ENCODE measurements at regions not wholly inside any gene's neighbourhood (a gene's known extent, or its start where the extent isn't known, plus 50 kb on each side); places are given as distances from the start of the nearest gene placed in this dataset.
"Not testable (repeated sequence)": the region's sequence is repeated elsewhere in the genome, so short reads cannot be mapped to it uniquely, and the experiment has no call there.

DNA sequence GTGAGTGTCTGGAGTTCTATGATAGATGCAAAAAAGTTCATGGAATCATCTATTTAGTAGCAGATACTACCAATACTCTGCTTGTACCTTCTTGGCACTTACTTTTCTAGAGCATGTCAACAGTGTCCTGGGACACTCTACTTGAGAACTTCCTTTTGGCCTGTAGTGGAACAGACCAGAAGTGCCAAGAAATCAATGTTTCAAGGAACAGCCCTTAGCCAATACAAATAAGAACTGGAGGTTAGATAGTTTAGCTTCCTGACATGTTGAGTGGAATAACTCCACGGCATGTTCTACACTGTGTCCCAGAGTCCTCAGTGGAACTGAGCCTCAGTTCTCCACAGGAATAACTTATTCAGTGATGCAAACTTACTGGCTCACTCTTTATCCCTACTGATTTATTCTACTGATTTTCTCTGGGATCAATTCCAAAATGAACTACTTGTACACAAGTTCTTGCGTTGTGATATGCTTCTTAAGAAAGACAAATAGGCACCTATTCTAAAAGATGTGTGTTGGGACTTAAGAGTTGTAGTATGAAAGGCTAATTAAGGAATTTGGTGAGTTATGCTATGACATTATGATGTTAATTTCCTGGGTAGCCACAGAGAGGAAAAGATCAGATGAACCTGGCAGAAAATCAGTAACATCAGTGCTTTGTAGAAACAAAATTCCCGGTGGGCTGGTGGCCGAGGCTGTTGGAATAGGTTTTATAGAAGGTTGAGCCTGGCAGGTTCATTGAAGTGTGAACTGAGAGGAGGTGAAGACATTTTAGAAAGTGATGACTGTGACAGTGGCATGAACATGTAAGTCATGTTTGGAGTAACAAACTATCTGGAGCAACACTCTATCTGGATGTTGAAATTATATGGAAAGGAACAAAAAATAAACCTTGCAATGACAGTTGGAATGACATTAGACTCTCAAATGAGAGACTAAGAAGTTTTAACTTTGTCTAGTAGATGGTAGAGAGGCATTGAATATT, 101.8 kb upstream of the RBMS3 start:
- no peak overlapping the region for H3K27ac ChIP-seq
- TF ChIP-seq, protein P1, sequence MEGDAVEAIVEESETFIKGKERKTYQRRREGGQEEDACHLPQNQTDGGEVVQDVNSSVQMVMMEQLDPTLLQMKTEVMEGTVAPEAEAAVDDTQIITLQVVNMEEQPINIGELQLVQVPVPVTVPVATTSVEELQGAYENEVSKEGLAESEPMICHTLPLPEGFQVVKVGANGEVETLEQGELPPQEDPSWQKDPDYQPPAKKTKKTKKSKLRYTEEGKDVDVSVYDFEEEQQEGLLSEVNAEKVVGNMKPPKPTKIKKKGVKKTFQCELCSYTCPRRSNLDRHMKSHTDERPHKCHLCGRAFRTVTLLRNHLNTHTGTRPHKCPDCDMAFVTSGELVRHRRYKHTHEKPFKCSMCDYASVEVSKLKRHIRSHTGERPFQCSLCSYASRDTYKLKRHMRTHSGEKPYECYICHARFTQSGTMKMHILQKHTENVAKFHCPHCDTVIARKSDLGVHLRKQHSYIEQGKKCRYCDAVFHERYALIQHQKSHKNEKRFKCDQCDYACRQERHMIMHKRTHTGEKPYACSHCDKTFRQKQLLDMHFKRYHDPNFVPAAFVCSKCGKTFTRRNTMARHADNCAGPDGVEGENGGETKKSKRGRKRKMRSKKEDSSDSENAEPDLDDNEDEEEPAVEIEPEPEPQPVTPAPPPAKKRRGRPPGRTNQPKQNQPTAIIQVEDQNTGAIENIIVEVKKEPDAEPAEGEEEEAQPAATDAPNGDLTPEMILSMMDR (conservative IDR thresholded peaks at IDR 0.05) = no peak
- no peak for TF ChIP-seq ZFX (IDR thresholded peaks at IDR 0.05)

DNA sequence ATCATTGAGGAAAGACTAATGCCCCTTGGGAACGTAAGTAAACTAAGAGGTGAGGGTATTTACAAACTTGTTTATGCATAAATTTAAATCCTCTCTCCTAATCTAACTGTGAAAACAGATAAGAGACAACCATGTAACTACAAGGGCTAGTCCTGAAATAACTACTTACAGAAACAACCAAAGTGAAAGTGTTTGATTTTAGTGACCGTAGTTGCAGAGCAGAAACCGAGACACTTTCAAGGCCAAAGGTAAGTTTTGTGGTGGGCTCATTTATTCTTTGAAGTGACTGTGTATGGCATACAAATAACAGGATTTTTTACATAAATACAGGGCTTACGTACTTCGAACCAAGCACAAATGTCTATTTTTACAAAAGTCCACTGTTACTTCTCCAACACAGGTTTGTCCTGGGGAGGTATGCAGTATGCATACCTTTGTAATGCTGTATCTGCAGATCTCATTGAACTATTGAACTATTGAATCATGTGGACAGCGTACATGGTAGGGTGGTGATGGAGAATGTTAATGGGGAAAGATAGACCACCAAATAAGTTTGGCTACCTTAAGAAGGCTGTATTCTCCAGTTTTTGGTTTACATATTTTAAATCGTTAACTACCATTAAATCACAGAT, 99.6 kb upstream of the RBMS3 start:
- TF ChIP-seq, protein P1 (conservative IDR thresholded peaks at IDR 0.05) = no peak
- no peak for TF ChIP-seq ZFX (IDR thresholded peaks at IDR 0.05)
- no peak overlapping the region for H3K27ac ChIP-seq

DNA sequence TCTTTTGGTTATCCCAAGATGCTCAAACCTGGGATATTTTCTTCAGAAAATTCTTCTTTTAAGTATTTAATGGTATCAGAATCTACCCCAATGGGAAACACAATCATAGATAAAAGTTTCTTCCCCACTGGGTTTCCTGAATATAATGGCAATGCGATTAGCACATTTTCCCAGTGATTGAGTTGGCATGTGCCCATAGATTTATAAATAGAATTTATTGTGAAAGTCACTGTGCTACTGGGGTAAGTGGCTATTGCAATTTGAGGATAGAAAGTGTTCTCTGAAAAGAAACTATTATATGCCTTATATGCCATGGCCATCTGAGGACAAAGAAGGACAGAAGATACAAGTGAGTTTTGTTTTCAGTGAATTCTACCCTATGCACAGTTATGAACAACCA, 99.0 kb upstream of the RBMS3 start:
- no peak overlapping the region for H3K27ac ChIP-seq
- TF ChIP-seq, protein P1 (conservative IDR thresholded peaks at IDR 0.05) = no peak
- TF ChIP-seq ZFX (IDR thresholded peaks at IDR 0.05) = no peak

DNA sequence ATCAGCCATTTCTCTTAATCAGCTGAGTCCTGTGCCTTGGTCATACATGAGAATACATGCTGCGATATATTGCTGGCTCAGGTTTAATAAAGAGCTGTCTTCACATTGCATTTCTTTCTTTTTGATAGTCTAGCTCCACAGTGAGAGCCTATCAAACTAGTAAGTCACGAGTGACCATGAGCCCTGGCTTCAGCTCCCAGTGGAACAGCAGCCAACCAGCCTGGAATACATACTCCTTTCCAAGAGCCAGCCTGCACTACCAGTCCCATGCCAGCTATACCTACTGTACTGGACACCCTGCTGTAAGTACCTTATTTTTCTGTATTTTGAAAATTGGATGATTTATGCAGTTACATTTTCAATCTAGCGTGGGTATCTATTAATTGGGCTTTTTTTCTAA, 98.0 kb upstream of the RBMS3 start:
- H3K27ac ChIP-seq = not testable (repeated sequence)

DNA sequence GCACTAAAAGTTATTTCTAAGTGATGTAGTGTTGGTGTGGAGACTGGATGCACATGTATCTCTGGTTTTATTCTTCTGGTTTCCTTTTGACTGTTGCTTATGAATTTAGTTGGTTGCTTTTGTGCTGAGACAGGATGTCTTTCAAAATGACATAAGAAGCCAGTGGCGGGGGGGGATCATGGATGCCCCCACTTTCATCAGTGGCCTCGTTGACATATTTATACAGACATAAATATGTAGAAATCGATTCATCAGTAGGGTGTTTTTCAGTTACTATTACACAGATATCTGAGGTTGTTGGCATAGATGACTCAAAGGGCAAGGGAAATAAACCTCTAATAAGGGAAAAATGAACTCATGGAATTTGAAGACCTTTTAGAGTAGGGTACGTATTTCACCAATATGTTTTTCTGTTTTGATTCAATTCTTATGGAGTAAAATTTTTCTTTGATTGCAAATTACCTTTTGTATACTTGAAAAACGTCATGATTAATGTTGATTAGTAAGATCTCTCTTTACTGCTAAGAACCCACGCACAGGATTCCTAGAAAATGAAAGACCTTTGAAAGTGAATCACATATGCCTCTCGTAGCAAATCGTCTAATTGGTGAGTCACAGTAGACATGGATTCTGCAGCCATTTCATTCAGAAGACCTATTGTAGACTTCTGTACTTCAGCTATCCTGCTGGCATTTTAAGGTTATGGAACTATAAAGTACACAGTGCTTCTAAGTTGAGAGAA, 97.4 kb upstream of the RBMS3 start:
- no peak overlapping the region for H3K27ac ChIP-seq
- TF ChIP-seq ZFX (IDR thresholded peaks at IDR 0.05) = no peak
- TF ChIP-seq, protein P1 (conservative IDR thresholded peaks at IDR 0.05) = no peak

DNA sequence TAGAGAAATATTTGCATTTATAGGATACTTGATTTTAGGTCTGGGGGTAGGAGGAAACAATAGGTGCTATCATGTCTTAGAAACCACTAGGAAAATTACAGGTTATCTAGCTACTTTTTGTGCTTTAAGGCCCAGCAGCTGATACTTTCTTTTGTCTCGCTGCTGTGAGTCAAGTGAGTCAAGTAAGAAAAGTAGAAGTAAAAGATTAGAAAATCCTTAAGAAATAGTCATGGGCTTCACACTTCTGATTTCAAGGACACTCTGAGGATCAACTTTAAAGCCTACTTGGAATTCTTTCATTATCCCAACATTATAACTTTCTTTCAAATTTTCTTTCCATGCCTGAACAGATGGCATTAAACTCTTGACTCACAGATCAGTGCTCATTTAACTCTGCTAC, 95.2 kb upstream of the RBMS3 start:
- H3K27ac ChIP-seq = no peak overlapping the region
- no peak for TF ChIP-seq ZFX (IDR thresholded peaks at IDR 0.05)
- TF ChIP-seq, protein P1 (conservative IDR thresholded peaks at IDR 0.05) = no peak

DNA sequence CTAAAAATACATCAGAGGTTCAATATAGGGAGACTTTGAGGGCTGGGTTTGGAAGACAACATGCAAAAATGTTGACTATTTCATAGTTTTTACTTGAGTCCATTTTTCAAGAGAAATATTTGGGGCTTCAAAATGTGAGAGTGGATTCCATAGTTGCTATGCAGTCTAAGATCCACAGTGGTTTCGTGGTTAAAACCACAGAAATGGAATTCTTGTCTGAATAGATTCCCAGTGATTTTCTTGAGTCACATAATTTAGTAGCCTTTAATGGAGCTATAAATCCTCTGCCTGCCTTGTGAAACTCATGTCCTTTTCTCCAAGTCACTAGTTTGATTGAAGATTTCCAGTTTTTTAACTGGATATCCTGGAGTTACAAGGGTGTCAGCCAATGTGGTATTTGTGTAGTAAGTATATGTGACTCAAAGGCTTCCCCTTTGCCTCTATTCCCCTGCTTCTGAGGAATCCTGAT, 94.7 kb upstream of the RBMS3 start:
- no peak for TF ChIP-seq ZFX (IDR thresholded peaks at IDR 0.05)
- TF ChIP-seq, protein P1 (conservative IDR thresholded peaks at IDR 0.05) = no peak
- no peak overlapping the region for H3K27ac ChIP-seq
